MM.1S (cell line): ENCODE measurements at regions not wholly inside any gene's neighbourhood (a gene's known extent, or its start where the extent isn't known, plus 50 kb on each side); places are given as distances from the start of the nearest gene placed in this dataset.

Experiments used
- DNase-seq: peaks from one replicate; pipeline ENCODE4 v3.0.0-alpha.2; 2015
- H2AFZ ChIP-seq: fragments of 300-600 bp; sonication (generic); 2 replicates; pipeline ENCODE4 v1.6.0; 2016; ENCODE audit warnings: antibody characterized with exemption, low read length
- H3F3A ChIP-seq: fragments of 300-600 bp; sonication (generic); 2 replicates; pipeline ENCODE4 v1.6.1; 2016; ENCODE audit warnings: mild to moderate bottlenecking, antibody characterized with exemption, low read length, moderate library complexity, mixed read lengths; ENCODE audit not compliant: insufficient read depth
- H3K27ac ChIP-seq: fragments of 300-600 bp; sonication (generic); 2 replicates; pipeline ENCODE4 v1.5.1; 2016; ENCODE audit warnings: mild to moderate bottlenecking, low read length
- H3K27me3 ChIP-seq: fragments of 300-600 bp; sonication (generic); replicated peaks from 2 replicates; pipeline ENCODE4 v1.6.0; 2016; ENCODE audit warnings: low read length; ENCODE audit not compliant: insufficient read depth
- H3K36me3 ChIP-seq: fragments of 300-600 bp; sonication (generic); replicated peaks from 2 replicates; pipeline ENCODE4 v1.6.1; 2016; ENCODE audit warnings: mild to moderate bottlenecking, low read length, mixed read lengths; ENCODE audit not compliant: insufficient read depth
- H3K4me1 ChIP-seq: fragments of 300-600 bp; sonication (generic); 2 replicates; pipeline ENCODE4 v1.6.1; 2016; ENCODE audit warnings: low read length, mixed read lengths
- H3K4me2 ChIP-seq: fragments of 300-600 bp; sonication (generic); 2 replicates; pipeline ENCODE4 v1.6.0; 2016; ENCODE audit warnings: low read depth, low read length
- H3K4me3 ChIP-seq: fragments of 300-600 bp; sonication (generic); 2 replicates; pipeline ENCODE4 v1.5.1; 2016; ENCODE audit warnings: low read length, mixed read lengths
- H3K79me2 ChIP-seq: fragments of 300-600 bp; sonication (generic); 2 replicates; pipeline ENCODE4 v1.6.1; 2016; ENCODE audit warnings: mixed run types, low read length, mixed read lengths
- H3K9ac ChIP-seq: fragments of 300-600 bp; sonication (generic); 2 replicates; pipeline ENCODE4 v1.6.1; 2016; ENCODE audit warnings: low read length, mixed read lengths
- H3K9me2 ChIP-seq: fragments of 300-600 bp; sonication (generic); replicated peaks from 2 replicates; pipeline ENCODE4 v1.6.1; 2016; ENCODE audit warnings: mild to moderate bottlenecking, low read length, mixed read lengths; ENCODE audit not compliant: insufficient read depth
- H3K9me3 ChIP-seq: fragments of 300-600 bp; sonication (generic); replicated peaks from 2 replicates; pipeline ENCODE4 v1.6.1; 2016; ENCODE audit warnings: mild to moderate bottlenecking, low read length, mixed read lengths; ENCODE audit not compliant: insufficient read depth
- H4K20me1 ChIP-seq: fragments of 300-600 bp; sonication (generic); 2 replicates; pipeline ENCODE4 v1.6.1; 2016; ENCODE audit warnings: mild to moderate bottlenecking, low read length, moderate library complexity, mixed read lengths; ENCODE audit not compliant: insufficient read depth
- EZH2 ChIP-seq: fragments of 300-600 bp; sonication (generic); optimal IDR thresholded peaks from 2 replicates; pipeline ENCODE3; 2017; ENCODE audit warnings: low read depth, mild to moderate bottlenecking, antibody characterized with exemption, low read length, mixed read lengths
- EZH2phosphoT487 ChIP-seq: fragments of 300-600 bp; sonication (generic); IDR thresholded peaks from 2 replicates; pipeline ENCODE4 v1.6.1; 2018; ENCODE audit warnings: antibody characterized with exemption, low read length
- TF ChIP-seq, protein P1 (sequence below): fragments of 300-600 bp; sonication (generic); IDR thresholded peaks from 2 replicates; pipeline ENCODE4 v1.5.1; 2016; ENCODE audit warnings: antibody characterized with exemption, low read length, mixed read lengths

- no peaks in the 10 kb centered on the region for H3K36me3 ChIP-seq
- no peaks in the 10 kb centered on the region for H3F3A ChIP-seq
- no peaks in the 10 kb centered on the region for H3K9me3 ChIP-seq
- H3K4me1 ChIP-seq, result no peaks in the 10 kb centered on the region
- no peak overlapping the region for H2AFZ ChIP-seq
- DNase-seq, result no peak
- H3K4me2 ChIP-seq, result no peak overlapping the region
- no peaks in the 10 kb centered on the region for H3K9me2 ChIP-seq
- H4K20me1 ChIP-seq, result no peaks in the 10 kb centered on the region
- no peaks in the 10 kb centered on the region for H3K79me2 ChIP-seq
- H3K4me3 ChIP-seq, result no peak overlapping the region
- H3K9ac ChIP-seq, result no peak overlapping the region
- H3K27me3 ChIP-seq, result no peaks in the 10 kb centered on the region
- TF ChIP-seq EZH2, result no peak
- TF ChIP-seq, protein P1, sequence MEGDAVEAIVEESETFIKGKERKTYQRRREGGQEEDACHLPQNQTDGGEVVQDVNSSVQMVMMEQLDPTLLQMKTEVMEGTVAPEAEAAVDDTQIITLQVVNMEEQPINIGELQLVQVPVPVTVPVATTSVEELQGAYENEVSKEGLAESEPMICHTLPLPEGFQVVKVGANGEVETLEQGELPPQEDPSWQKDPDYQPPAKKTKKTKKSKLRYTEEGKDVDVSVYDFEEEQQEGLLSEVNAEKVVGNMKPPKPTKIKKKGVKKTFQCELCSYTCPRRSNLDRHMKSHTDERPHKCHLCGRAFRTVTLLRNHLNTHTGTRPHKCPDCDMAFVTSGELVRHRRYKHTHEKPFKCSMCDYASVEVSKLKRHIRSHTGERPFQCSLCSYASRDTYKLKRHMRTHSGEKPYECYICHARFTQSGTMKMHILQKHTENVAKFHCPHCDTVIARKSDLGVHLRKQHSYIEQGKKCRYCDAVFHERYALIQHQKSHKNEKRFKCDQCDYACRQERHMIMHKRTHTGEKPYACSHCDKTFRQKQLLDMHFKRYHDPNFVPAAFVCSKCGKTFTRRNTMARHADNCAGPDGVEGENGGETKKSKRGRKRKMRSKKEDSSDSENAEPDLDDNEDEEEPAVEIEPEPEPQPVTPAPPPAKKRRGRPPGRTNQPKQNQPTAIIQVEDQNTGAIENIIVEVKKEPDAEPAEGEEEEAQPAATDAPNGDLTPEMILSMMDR, result no peak
- TF ChIP-seq EZH2phosphoT487, result no peak
- no peak overlapping the region for H3K27ac ChIP-seq
Observed at GRCh38 chr5:129199308-129199707, 104.8 kb downstream of the ISOC1 start.

GRCh38 chr5:129204525-129204924 lies 110.0 kb downstream of the ISOC1 start:
- H3K4me3 ChIP-seq, result no peak overlapping the region
- H4K20me1 ChIP-seq, result no peaks in the 10 kb centered on the region
- TF ChIP-seq EZH2 (no peak), EZH2phosphoT487 (no peak)
- TF ChIP-seq, protein P1, result no peak
- no peak overlapping the region for H2AFZ ChIP-seq
- H3K79me2 ChIP-seq, result no peaks in the 10 kb centered on the region
- H3F3A ChIP-seq, result no peaks in the 10 kb centered on the region
- H3K36me3 ChIP-seq, result no peaks in the 10 kb centered on the region
- no peak overlapping the region for H3K27ac ChIP-seq
- no peak for DNase-seq
- H3K9me3 ChIP-seq, result no peaks in the 10 kb centered on the region
- no peaks in the 10 kb centered on the region for H3K27me3 ChIP-seq
- H3K4me2 ChIP-seq, result no peak overlapping the region
- H3K9me2 ChIP-seq, result no peaks in the 10 kb centered on the region
- H3K4me1 ChIP-seq, result no peaks in the 10 kb centered on the region
- no peak overlapping the region for H3K9ac ChIP-seq

DNA sequence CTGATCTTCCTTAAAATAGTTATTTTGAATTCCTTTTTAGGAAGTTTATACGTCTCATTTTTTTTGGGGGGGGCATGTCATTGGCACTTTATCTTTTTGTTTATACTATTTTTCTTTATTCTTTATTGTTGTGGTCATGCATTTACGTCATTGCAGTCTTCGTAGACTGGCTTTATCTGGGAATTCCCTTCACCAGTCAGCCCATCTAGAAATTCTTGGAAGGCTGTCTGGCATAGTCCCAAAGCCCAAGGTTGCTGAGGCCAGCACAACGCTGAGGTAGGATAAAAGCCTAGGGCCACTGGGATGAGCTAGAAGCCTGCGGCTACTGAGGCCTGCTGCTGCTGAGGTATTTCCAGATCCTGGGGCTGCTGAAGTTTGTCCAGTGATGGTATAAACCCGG lies 121.5 kb downstream of the ISOC1 start:
- H4K20me1 ChIP-seq, result no peaks in the 10 kb centered on the region
- TF ChIP-seq, protein P1, result no peak
- TF ChIP-seq EZH2 (no peak), EZH2phosphoT487 (no peak)
- no peaks in the 10 kb centered on the region for H3K36me3 ChIP-seq
- H2AFZ ChIP-seq, result no peak overlapping the region
- no peaks in the 10 kb centered on the region for H3K9me2 ChIP-seq
- no peaks in the 10 kb centered on the region for H3K27me3 ChIP-seq
- no peaks in the 10 kb centered on the region for H3K9me3 ChIP-seq
- H3K4me2 ChIP-seq, result no peak overlapping the region
- H3F3A ChIP-seq, result no peaks in the 10 kb centered on the region
- H3K9ac ChIP-seq, result no peak overlapping the region
- H3K79me2 ChIP-seq, result no peaks in the 10 kb centered on the region
- H3K27ac ChIP-seq, result no peak overlapping the region
- no peak overlapping the region for H3K4me3 ChIP-seq
- DNase-seq, result no peak
- H3K4me1 ChIP-seq, result no peaks in the 10 kb centered on the region

- no peaks in the 10 kb centered on the region for H3K9me3 ChIP-seq
- no peak overlapping the region for H3K4me2 ChIP-seq
- no peak overlapping the region for H2AFZ ChIP-seq
- no peaks in the 10 kb centered on the region for H3F3A ChIP-seq
- no peaks in the 10 kb centered on the region for H3K79me2 ChIP-seq
- H3K4me1 ChIP-seq, result no peaks in the 10 kb centered on the region
- TF ChIP-seq EZH2phosphoT487 (no peak), EZH2 (no peak)
- TF ChIP-seq, protein P1, result no peak
- H3K9me2 ChIP-seq, result no peaks in the 10 kb centered on the region
- no peak overlapping the region for H3K4me3 ChIP-seq
- no peak for DNase-seq
- no peak overlapping the region for H3K9ac ChIP-seq
- no peaks in the 10 kb centered on the region for H3K27me3 ChIP-seq
- no peaks in the 10 kb centered on the region for H4K20me1 ChIP-seq
- H3K27ac ChIP-seq, result no peak overlapping the region
- H3K36me3 ChIP-seq, result no peaks in the 10 kb centered on the region
Observed at GRCh38 chr5:129217179-129217578, 122.6 kb downstream of the ISOC1 start.
